Endothelial cell of umbilical vein (primary cell): ENCODE measurements at regions not wholly inside any gene's neighbourhood (a gene's known extent, or its start where the extent isn't known, plus 50 kb on each side); places are given as distances from the start of the nearest gene placed in this dataset.

ENCODE experiments used
- BruUV-seq: library from RNA; stranded (reverse); fragments of 400-500 nt; replicated peaks from 2 replicates; lab custom pipeline; 2021; lab: Mats Ljungman, UMichigan
- CTCF ChIA-PET: fragments of 300-600, 350-600 bp; sonication (Branson Sonifier 250); formaldehyde crosslinking; loops from one replicate; lab custom pipeline; 2021; ENCODE audit warnings: antibody characterized with exemption, inconsistent platforms; lab: Charles Lee
- POLR2A ChIA-PET: fragments of 300-600, 350-600 bp; sonication (Branson Sonifier 250); formaldehyde crosslinking; loops from one replicate; lab custom pipeline; 2021; ENCODE audit warnings: antibody characterized with exemption, inconsistent platforms; lab: Charles Lee
- DNase-seq: peaks from one replicate; pipeline ENCODE4 v3.0.0-alpha.2; 2011; ENCODE audit warnings: low read depth, low spot score
- FAIRE-seq: peaks from 2 replicates; lab custom pipeline; 2011; peaks lifted over from hg19 to GRCh38; lab: Jason Lieb, UNC
- H2AFZ ChIP-seq: 2 replicates; pipeline ENCODE4 v1.6.0; 2012; ENCODE audit warnings: low read depth, low read length, control low read depth, inconsistent platforms
- H3K27ac ChIP-seq: 2 replicates; pipeline ENCODE4 v1.5.1; 2011; ENCODE audit warnings: low read depth, mild to moderate bottlenecking, control low read depth, low read length, moderate library complexity; ENCODE audit not compliant: insufficient read depth
- H3K27me3 ChIP-seq, 2 experiments: 2 replicates each; pipeline versions ENCODE4 v1.6.0 to v1.6.1; 2011; ENCODE audit warnings: low read length in 2 of 2, mixed read lengths in 1 of 2; ENCODE audit not compliant: control insufficient read depth in 2 of 2, insufficient read depth in 2 of 2
- H3K36me3 ChIP-seq, 2 experiments: 2 replicates in 1 of 2; 3 replicates in 1 of 2; pipeline ENCODE4 v1.5.1; 2011; ENCODE audit warnings: low read length in 2 of 2, mild to moderate bottlenecking in 1 of 2, moderate library complexity in 1 of 2; ENCODE audit not compliant: control insufficient read depth in 2 of 2, insufficient read depth in 2 of 2; ENCODE audit errors: extremely low read depth in 1 of 2
- H3K4me1 ChIP-seq: 3 replicates; pipeline ENCODE4 v1.5.1; 2011; ENCODE audit warnings: mild to moderate bottlenecking, low read length; ENCODE audit not compliant: control insufficient read depth, insufficient read depth; ENCODE audit errors: extremely low read depth
- H3K4me2 ChIP-seq: 2 replicates; pipeline ENCODE4 v1.6.1; 2011; ENCODE audit warnings: low read length, control low read depth, mixed read lengths; ENCODE audit not compliant: insufficient read depth
- H3K4me3 ChIP-seq, 3 experiments: fragments of 200-600 bp in 1 of 3; sonication (generic), shearing (Covaris generic) in 1 of 3; replicated peaks in 1 of 3; 2 replicates each; pipeline ENCODE4 v1.5.1; 2011 to 2016; ENCODE audit warnings: control low read depth in 3 of 3, low read length in 3 of 3, mild to moderate bottlenecking in 2 of 3, inconsistent platforms in 1 of 3, low read depth in 1 of 3, moderate library complexity in 1 of 3; ENCODE audit not compliant: insufficient read depth in 1 of 3
- H3K79me2 ChIP-seq: 2 replicates; pipeline ENCODE4 v1.6.0; 2012; ENCODE audit warnings: low read length, inconsistent platforms; ENCODE audit not compliant: control insufficient read depth, insufficient read depth
- H3K9ac ChIP-seq: replicated peaks from 2 replicates; pipeline ENCODE3; 2011; ENCODE audit warnings: low read length, control low read depth; ENCODE audit not compliant: insufficient read depth; ENCODE audit errors: extremely low read depth
- H3K9me1 ChIP-seq: replicated peaks from 3 replicates; pipeline ENCODE4 v1.6.0; 2011; ENCODE audit warnings: mild to moderate bottlenecking, low read length; ENCODE audit not compliant: control insufficient read depth, insufficient read depth; ENCODE audit errors: extremely low read depth
- H3K9me3 ChIP-seq: replicated peaks from 2 replicates; pipeline ENCODE4 v1.5.1; 2012; ENCODE audit warnings: low read length, inconsistent platforms; ENCODE audit not compliant: control insufficient read depth, insufficient read depth
- H4K20me1 ChIP-seq: replicated peaks from 2 replicates; pipeline ENCODE3; 2011; ENCODE audit warnings: mild to moderate bottlenecking, low read length; ENCODE audit not compliant: control insufficient read depth, insufficient read depth; ENCODE audit errors: extremely low read depth
- CTCF ChIP-seq, 2 donors: IDR thresholded peaks; 1 replicate in 1 of 2; 2 replicates in 1 of 2; pipeline ENCODE4 v1.5.1; 2011; ENCODE audit warnings: low read length in 2 of 2, mild to moderate bottlenecking in 2 of 2, moderate library complexity in 2 of 2, control low read depth in 1 of 2, inconsistent platforms in 1 of 2, low read depth in 1 of 2; ENCODE audit not compliant: insufficient read depth in 1 of 2; ENCODE audit errors: extremely low read depth in 1 of 2
- EZH2 ChIP-seq: IDR thresholded peaks from 2 replicates; pipeline ENCODE4 v1.6.1; 2012; ENCODE audit warnings: borderline replicate concordance, low read depth, mild to moderate bottlenecking, moderate library complexity, low read length, inconsistent platforms; ENCODE audit not compliant: severe bottlenecking
- FOS ChIP-seq: IDR thresholded peaks from 2 replicates; pipeline ENCODE4 v1.6.1; 2011; ENCODE audit warnings: mild to moderate bottlenecking, low read length, moderate library complexity, borderline replicate concordance; ENCODE audit not compliant: insufficient read depth
- GATA2 ChIP-seq: IDR thresholded peaks from 2 replicates; pipeline ENCODE4 v1.7.0; 2011; ENCODE audit warnings: low read depth, mild to moderate bottlenecking, moderate library complexity, mixed read lengths, low read length; ENCODE audit not compliant: insufficient read length, insufficient read depth
- JUN ChIP-seq: IDR thresholded peaks from 2 replicates; pipeline ENCODE4 v1.6.1; 2011; ENCODE audit warnings: borderline replicate concordance, low read depth; ENCODE audit not compliant: insufficient read length, insufficient read depth
- MAX ChIP-seq: IDR thresholded peaks from 2 replicates; pipeline ENCODE4 v1.6.1; 2011; ENCODE audit not compliant: insufficient read depth, insufficient read length
- MYC ChIP-seq: IDR thresholded peaks from one replicate; pipeline ENCODE4 v1.6.1; 2011; ENCODE audit warnings: mild to moderate bottlenecking, low read depth, low read length
- POLR2A ChIP-seq: IDR thresholded peaks from 2 replicates; pipeline ENCODE4 v1.6.1; 2012; ENCODE audit warnings: low read depth, mild to moderate bottlenecking, control low read depth, low read length
- POLR2AphosphoS5 ChIP-seq: IDR thresholded peaks from 2 replicates; pipeline ENCODE4 v1.6.1; 2012; ENCODE audit warnings: low read depth, mild to moderate bottlenecking, control low read depth, low read length, moderate library complexity; ENCODE audit not compliant: insufficient read depth
- dilution Hi-C: fragments of 300-500 bp; cut with MboI; formaldehyde crosslinking; loops from one replicate; pipeline ENCODE4 v1.15.0; 2019; ENCODE audit warnings: low sequenced_read_pairs; ENCODE audit not compliant: extremely low pct_ligation_motif_present
- intact Hi-C: fragments of 100-400 bp; cut with micrococcal nuclease; formaldehyde crosslinking; loops from one replicate; pipeline ENCODE4 v1.10.0; 2022

GRCh38 chr15:77781151-77781945 lies 148.6 kb upstream of the LINGO1 start:
- Histone ChIP-seq H3K9ac (no peak overlapping the region), H3K36me3 (no peaks in the 10 kb centered on the region), H3K4me3 (no peak overlapping the region), H3K4me2 (no peak overlapping the region), H3K9me3 (no peaks in the 10 kb centered on the region), H3K4me1 (no peaks in the 10 kb centered on the region), H4K20me1 (no peaks in the 10 kb centered on the region), H3K27ac (no peak overlapping the region), H3K9me1 (no peaks in the 10 kb centered on the region), H2AFZ (no peak overlapping the region), H3K27me3 (no peaks in the 10 kb centered on the region), H3K79me2 (no peaks in the 10 kb centered on the region)
- CTCF ChIA-PET, result no interaction called here
- dilution Hi-C loops (no loop called here), intact Hi-C loops (loop anchor here (10.0 kb wide), 1 partner anchor 147 kb away; the partner anchor contains the start of gene LINGO1)
- POLR2A ChIA-PET, result no interaction called here
- FAIRE-seq (no peak), DNase-seq (no peak)
- no peak for TF ChIP-seq POLR2A
- TF ChIP-seq EZH2, result no peak
- TF ChIP-seq MYC, result no peak
- no peak for TF ChIP-seq CTCF (IDR thresholded peaks at IDR 0.05; ENCODE audit: extremely low read depth in 1 of 2, insufficient read depth in 1 of 2, low read depth in 1 of 2, low read length in 2 of 2)
- TF ChIP-seq JUN, result no peak
- no peak for TF ChIP-seq GATA2
- TF ChIP-seq FOS, result no peak
- TF ChIP-seq MAX, result no peak
- no peak for TF ChIP-seq POLR2AphosphoS5
- BruUV-seq, result no TSS peak
